Activated CD8-positive, alpha-beta memory T cell treated with anti-CD3 and anti-CD28 coated beads, Interleukin-2, amount 10 ng/mL, durations not matched to agents 7 days and 5 days (primary cell): ENCODE measurements at regions not wholly inside any gene's neighbourhood (a gene's known extent, or its start where the extent isn't known, plus 50 kb on each side); places are given as distances from the start of the nearest gene placed in this dataset.

Experiments
- ATAC-seq: fragments of 150-1000 bp; cut with Tn5 transposase; one replicate; pipeline ENCODE4 v1.10.0; 2021; ENCODE audit warnings: moderate library complexity
- CTCF ChIA-PET: fragments of 350-600 bp; sonication (Branson Sonifier 250); formaldehyde crosslinking; loops from one replicate; lab custom pipeline; 2021; ENCODE audit warnings: antibody characterized with exemption; lab: Charles Lee
- DNase-seq: peaks from one replicate; pipeline ENCODE4 v3.0.0-alpha.2; 2020
- H3K27ac Mint-ChIP-seq: one replicate; pipeline ENCODE4 v1.8.0; 2021; ENCODE audit warnings: mild to moderate bottlenecking, mixed read lengths
- H3K27me3 Mint-ChIP-seq: one replicate; pipeline ENCODE4 v1.8.0; 2021; ENCODE audit warnings: mixed read lengths
- H3K36me3 Mint-ChIP-seq: one replicate; pipeline ENCODE4 v1.8.0; 2021; ENCODE audit warnings: mild to moderate bottlenecking, mixed read lengths
- H3K4me1 Mint-ChIP-seq: one replicate; pipeline ENCODE4 v1.8.0; 2021; ENCODE audit warnings: mixed read lengths
- H3K4me3 Mint-ChIP-seq: one replicate; pipeline ENCODE4 v1.8.0; 2021; ENCODE audit warnings: mild to moderate bottlenecking, moderate library complexity, mixed read lengths
- H3K9me3 Mint-ChIP-seq: one replicate; pipeline ENCODE4 v1.8.0; 2022; ENCODE audit warnings: low read depth, mixed read lengths

DNA sequence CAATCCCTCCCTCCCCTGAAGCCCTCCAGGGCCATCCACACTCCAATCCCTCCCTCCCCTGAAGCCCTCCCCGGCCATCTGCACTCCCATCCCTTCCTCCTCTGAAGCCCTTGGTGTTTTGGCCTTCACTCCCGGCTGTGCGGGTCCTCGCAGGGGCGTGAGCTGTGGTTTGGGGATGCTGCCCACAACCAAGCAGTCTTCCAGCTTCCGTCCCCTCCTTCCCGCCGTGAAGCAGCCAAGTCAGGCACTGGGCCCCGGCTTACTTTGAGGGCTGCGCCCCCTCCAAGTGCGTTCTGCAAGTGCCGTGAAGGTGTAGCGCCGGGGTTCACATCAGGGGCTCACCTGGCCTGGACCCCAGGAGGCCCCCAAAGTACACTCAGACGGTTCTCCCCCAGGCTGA, 335.9 kb downstream of the BRD1 start:
- Mint-ChIP-seq H3K4me1 (no peaks in the 10 kb centered on the region), H3K4me3 (no peak overlapping the region), H3K36me3 (no peaks in the 10 kb centered on the region), H3K27me3 (no peaks in the 10 kb centered on the region), H3K9me3 (no peaks in the 10 kb centered on the region), H3K27ac (no peak overlapping the region)
- CTCF ChIA-PET: no interaction called here
- no peak for DNase-seq
- no peak for ATAC-seq

DNA sequence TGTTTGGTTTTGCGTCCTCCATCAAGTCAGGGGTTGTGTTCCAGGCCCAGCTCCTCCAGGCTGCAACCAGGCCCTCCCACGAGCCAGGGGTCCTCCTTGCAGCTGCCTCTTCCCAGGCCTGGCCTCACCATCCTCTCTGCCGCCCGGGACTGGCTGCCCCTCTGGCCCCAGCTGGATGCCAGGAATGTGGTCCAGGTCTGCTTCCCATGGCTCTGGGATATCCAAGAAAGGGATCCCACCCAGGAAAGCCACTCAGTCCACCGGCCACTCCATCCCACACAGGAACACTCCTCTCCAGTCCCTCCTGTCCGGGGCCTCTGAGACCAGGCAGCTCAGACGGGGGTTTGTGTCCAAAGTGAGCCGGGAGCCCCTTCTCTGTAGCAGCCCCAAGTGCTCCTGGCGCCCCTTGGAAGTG, 336.4 kb downstream of the BRD1 start:
- DNase-seq (no peak), ATAC-seq (no peak)
- Mint-ChIP-seq H3K4me3 (no peak overlapping the region), H3K36me3 (no peaks in the 10 kb centered on the region), H3K9me3 (no peaks in the 10 kb centered on the region), H3K27ac (no peak overlapping the region), H3K4me1 (no peaks in the 10 kb centered on the region), H3K27me3 (no peaks in the 10 kb centered on the region)
- CTCF ChIA-PET: no interaction called here

GRCh38 chr22:49490692-49491091, 337.0 kb downstream of the BRD1 start:
- CTCF ChIA-PET: no interaction called here
- Mint-ChIP-seq H3K27me3 (no peaks in the 10 kb centered on the region), H3K4me3 (no peak overlapping the region), H3K9me3 (no peaks in the 10 kb centered on the region), H3K36me3 (no peaks in the 10 kb centered on the region), H3K4me1 (no peaks in the 10 kb centered on the region), H3K27ac (no peak overlapping the region)
- ATAC-seq: no peak
- DNase-seq: no peak

DNA sequence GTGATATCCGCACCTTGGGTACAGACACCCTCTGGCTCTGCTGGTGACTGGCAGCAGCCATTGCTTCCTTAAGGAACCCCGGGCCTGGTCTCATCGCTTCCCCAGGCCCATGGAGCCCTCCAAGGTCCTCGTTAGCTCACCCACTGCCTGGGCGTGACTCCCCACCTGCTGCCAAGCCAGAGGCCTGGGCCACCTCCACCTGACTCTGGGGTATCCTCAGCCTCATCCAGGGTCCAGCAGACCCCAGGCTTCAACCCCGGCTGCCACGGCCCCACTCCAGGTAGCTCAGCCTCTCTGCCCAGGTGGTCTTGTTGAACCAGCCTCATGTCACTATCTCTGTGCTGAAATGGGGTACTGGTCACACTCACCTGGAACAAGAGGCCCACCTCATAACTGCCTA, 337.9 kb downstream of the BRD1 start:
- H3K4me3 Mint-ChIP-seq: no peak overlapping the region
- no peak overlapping the region for H3K27ac Mint-ChIP-seq
- DNase-seq (no peak), ATAC-seq (no peak)
- CTCF ChIA-PET: no interaction called here
- H3K9me3 Mint-ChIP-seq: no peaks in the 10 kb centered on the region
- no peaks in the 10 kb centered on the region for H3K36me3 Mint-ChIP-seq
- no peaks in the 10 kb centered on the region for H3K27me3 Mint-ChIP-seq
- H3K4me1 Mint-ChIP-seq: no peaks in the 10 kb centered on the region

DNA sequence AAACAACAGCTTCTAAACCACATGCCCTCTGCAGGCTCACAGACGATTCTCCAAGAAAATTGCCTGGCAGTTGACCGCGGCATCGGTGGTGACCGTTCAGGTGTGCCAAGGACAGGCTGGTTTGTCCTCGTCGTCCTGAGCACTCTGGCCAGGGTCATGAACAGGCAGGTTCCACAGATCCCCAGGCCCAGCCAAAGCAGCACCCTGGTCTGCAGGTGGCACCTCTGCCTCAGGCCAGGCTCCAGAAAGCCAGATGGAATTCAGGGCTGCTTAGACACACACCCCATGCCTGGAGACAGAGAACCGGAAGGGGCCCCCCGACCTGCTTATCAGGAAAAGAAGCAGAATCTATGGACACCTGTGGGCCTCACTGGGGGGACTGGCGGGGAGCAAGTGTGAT, 338.7 kb downstream of the BRD1 start:
- CTCF ChIA-PET: no interaction called here
- H3K27me3 Mint-ChIP-seq: no peaks in the 10 kb centered on the region
- H3K36me3 Mint-ChIP-seq: no peaks in the 10 kb centered on the region
- H3K27ac Mint-ChIP-seq: no peak overlapping the region
- H3K4me3 Mint-ChIP-seq: no peak overlapping the region
- H3K9me3 Mint-ChIP-seq: no peaks in the 10 kb centered on the region
- no peaks in the 10 kb centered on the region for H3K4me1 Mint-ChIP-seq
- ATAC-seq (no peak), DNase-seq (no peak)

DNA sequence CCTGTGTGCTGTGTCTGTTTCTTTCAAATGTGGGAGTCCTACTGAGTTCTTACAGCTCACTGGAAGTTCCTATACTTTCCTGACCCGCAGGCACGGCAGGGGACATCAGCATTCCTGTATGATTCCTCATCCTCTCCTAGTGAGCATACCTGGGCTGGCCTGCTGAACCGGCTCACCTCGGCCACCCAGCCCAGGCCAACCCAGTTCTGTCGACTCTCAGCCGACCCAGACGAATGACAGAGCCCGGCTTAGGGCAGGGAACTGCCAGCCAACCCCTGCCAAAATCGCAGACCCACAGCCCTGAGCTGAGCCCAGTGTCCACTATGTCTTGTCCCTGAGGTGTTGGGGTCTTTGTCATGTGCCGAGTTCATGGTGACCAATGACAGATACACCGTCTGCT, 339.7 kb downstream of the BRD1 start:
- no peaks in the 10 kb centered on the region for H3K27me3 Mint-ChIP-seq
- H3K36me3 Mint-ChIP-seq: no peaks in the 10 kb centered on the region
- H3K9me3 Mint-ChIP-seq: no peaks in the 10 kb centered on the region
- ATAC-seq (no peak), DNase-seq (no peak)
- H3K4me1 Mint-ChIP-seq: no peaks in the 10 kb centered on the region
- H3K27ac Mint-ChIP-seq: no peak overlapping the region
- no peak overlapping the region for H3K4me3 Mint-ChIP-seq
- CTCF ChIA-PET: no interaction called here

- H3K36me3 Mint-ChIP-seq: no peaks in the 10 kb centered on the region
- no peaks in the 10 kb centered on the region for H3K4me1 Mint-ChIP-seq
- H3K9me3 Mint-ChIP-seq: no peaks in the 10 kb centered on the region
- ATAC-seq: no peak
- no peak overlapping the region for H3K4me3 Mint-ChIP-seq
- no peak for DNase-seq
- no peak overlapping the region for H3K27ac Mint-ChIP-seq
- peaks cover 8% of the 10 kb centered on the region for H3K27me3 Mint-ChIP-seq
- CTCF ChIA-PET: no interaction called here
Measured at GRCh38 chr22:49486225-49486624, 341.4 kb downstream of the BRD1 start.

DNA sequence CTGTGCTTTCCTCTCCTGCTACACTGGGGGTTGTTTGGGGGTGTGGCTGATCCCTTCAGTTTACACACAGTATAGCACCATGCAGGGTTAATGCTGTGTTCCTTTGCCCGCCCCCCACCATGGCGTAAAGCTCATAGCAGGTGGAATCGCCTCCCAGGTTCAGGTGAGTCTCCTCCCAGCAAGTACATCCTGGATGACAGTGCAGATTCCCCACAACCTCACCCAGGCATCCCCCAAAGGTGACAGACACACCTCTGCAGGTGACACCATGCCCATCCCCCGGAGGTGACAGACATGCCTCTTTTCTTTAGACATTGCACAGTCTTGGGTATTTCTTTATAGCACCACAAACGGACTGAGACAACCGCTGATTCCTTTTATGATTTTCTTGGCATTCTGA, 343.7 kb downstream of the BRD1 start:
- no peak for DNase-seq
- Mint-ChIP-seq H3K4me1 (no peaks in the 10 kb centered on the region), H3K36me3 (no peaks in the 10 kb centered on the region), H3K4me3 (no peak overlapping the region), H3K9me3 (no peaks in the 10 kb centered on the region), H3K27ac (no peak overlapping the region), H3K27me3 (peaks cover 8% of the 10 kb centered on the region)
- ATAC-seq: no peak
- CTCF ChIA-PET: no interaction called here

DNA sequence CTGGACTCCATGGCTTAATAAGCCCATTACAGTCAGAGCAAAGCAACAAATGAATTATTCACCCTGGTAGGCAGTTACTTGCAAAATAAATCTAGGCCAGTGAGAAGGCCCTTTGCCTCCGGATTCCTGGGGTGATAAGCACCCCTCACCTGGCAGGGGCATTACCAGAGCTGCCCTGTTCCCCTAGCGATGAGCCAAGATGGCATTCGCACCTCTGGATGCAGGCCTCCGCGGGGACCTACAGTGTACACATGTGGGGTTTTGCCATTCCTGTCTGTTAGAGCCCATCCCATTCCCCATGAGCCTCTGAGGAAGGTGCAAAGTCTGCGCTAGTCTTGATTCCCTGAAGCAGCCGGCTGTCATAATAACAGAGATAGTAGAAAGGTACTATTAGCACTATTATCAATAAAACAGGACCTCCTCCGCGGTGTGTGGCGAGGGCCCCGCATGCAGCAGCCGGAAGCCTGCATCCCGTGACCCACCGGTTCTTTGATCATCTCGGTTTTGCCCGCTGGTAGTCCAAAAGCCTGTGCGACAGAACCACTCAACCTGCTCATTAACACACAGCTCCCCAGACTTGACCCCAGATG, 344.3 kb downstream of the BRD1 start:
- ATAC-seq (no peak), DNase-seq (no peak)
- Mint-ChIP-seq H3K36me3 (no peaks in the 10 kb centered on the region), H3K4me3 (no peak overlapping the region), H3K4me1 (no peaks in the 10 kb centered on the region), H3K27me3 (peaks cover 8% of the 10 kb centered on the region), H3K9me3 (no peaks in the 10 kb centered on the region), H3K27ac (no peak overlapping the region)
- CTCF ChIA-PET: no interaction called here

- no peak for ATAC-seq
- CTCF ChIA-PET: no interaction called here
- Mint-ChIP-seq H3K27ac (no peak overlapping the region), H3K36me3 (no peaks in the 10 kb centered on the region), H3K4me1 (no peaks in the 10 kb centered on the region), H3K4me3 (no peak overlapping the region), H3K9me3 (no peaks in the 10 kb centered on the region), H3K27me3 (peaks cover 8% of the 10 kb centered on the region)
- DNase-seq: no peak
Measured at GRCh38 chr22:49482811-49483210, 344.9 kb downstream of the BRD1 start.

GRCh38 chr22:49481659-49482399, 345.8 kb downstream of the BRD1 start:
- H3K27ac Mint-ChIP-seq: no peak overlapping the region
- H3K4me3 Mint-ChIP-seq: no peak overlapping the region
- CTCF ChIA-PET: no interaction called here
- H3K9me3 Mint-ChIP-seq: peaks cover 4% of the 10 kb centered on the region
- no peak for DNase-seq
- H3K36me3 Mint-ChIP-seq: peaks cover 1% of the 10 kb centered on the region
- ATAC-seq: no peak
- H3K27me3 Mint-ChIP-seq: peaks cover 8% of the 10 kb centered on the region
- no peaks in the 10 kb centered on the region for H3K4me1 Mint-ChIP-seq

- Mint-ChIP-seq H3K36me3 (peaks cover 4% of the 10 kb centered on the region), H3K4me3 (no peak overlapping the region), H3K4me1 (no peaks in the 10 kb centered on the region), H3K27ac (no peak overlapping the region), H3K9me3 (peaks cover 10% of the 10 kb centered on the region), H3K27me3 (peaks cover 8% of the 10 kb centered on the region)
- ATAC-seq (no peak), DNase-seq (no peak)
- CTCF ChIA-PET: no interaction called here
Measured at GRCh38 chr22:49480896-49481658, 346.6 kb downstream of the BRD1 start.

GRCh38 chr22:49480331-49480730, 347.3 kb downstream of the BRD1 start:
- Mint-ChIP-seq H3K9me3 (peaks cover 10% of the 10 kb centered on the region), H3K27ac (no peak overlapping the region), H3K36me3 (peaks cover 4% of the 10 kb centered on the region), H3K27me3 (peaks cover 8% of the 10 kb centered on the region), H3K4me1 (no peaks in the 10 kb centered on the region), H3K4me3 (no peak overlapping the region)
- CTCF ChIA-PET: no interaction called here
- no peak for DNase-seq
- ATAC-seq: no peak

GRCh38 chr22:49479566-49479965, 348.1 kb downstream of the BRD1 start:
- no peak for DNase-seq
- H3K36me3 Mint-ChIP-seq: peaks cover 4% of the 10 kb centered on the region
- no peak for ATAC-seq
- CTCF ChIA-PET: no interaction called here
- no peak overlapping the region for H3K27ac Mint-ChIP-seq
- H3K4me3 Mint-ChIP-seq: no peak overlapping the region
- peaks cover 10% of the 10 kb centered on the region for H3K9me3 Mint-ChIP-seq
- H3K27me3 Mint-ChIP-seq: peaks cover 8% of the 10 kb centered on the region
- no peaks in the 10 kb centered on the region for H3K4me1 Mint-ChIP-seq
